Left ventricle myocardium inferior (tissue), 1 donor: ENCODE measurements at regions not wholly inside any gene's neighbourhood (a gene's known extent, or its start where the extent isn't known, plus 50 kb on each side); places are given as distances from the start of the nearest gene placed in this dataset.

Experiments used
- DNase-seq: peaks from one replicate; pipeline ENCODE4 v3.0.0-alpha.2; 2020
- H3K27ac ChIP-seq: fragments of 200-600 bp; replicated peaks from 2 replicates; pipeline ENCODE4 v1.8.0; 2021
- H3K27me3 ChIP-seq: fragments of 200-600 bp; 2 replicates; pipeline ENCODE4 v1.8.0; 2021; ENCODE audit warnings: low read depth
- H3K36me3 ChIP-seq: fragments of 200-600 bp; 2 replicates; pipeline ENCODE4 v1.8.0; 2021
- H3K4me1 ChIP-seq: fragments of 200-600 bp; 2 replicates; pipeline ENCODE4 v1.8.0; 2021
- H3K4me3 ChIP-seq: fragments of 200-600 bp; 2 replicates; pipeline ENCODE4 v1.8.0; 2021; ENCODE audit warnings: mild to moderate bottlenecking, moderate library complexity
- H3K9me3 ChIP-seq: fragments of 200-600 bp; replicated peaks from 2 replicates; pipeline ENCODE4 v1.8.0; 2021
- CTCF ChIP-seq: fragments of 200-600 bp; IDR thresholded peaks from 2 replicates; pipeline ENCODE4 v1.8.0; 2021; ENCODE audit warnings: antibody characterized with exemption, mild to moderate bottlenecking, borderline replicate concordance
- intact Hi-C: fragments of 100-400 bp; cut with micrococcal nuclease; formaldehyde crosslinking; loops from one replicate; pipeline ENCODE4 v1.11.0; 2022
- donor health status: DM: no; HTN: yes; CAD: no; lungs with severe emphysema.

GRCh38 chr14:66233591-66233990 is 252.6 kb upstream of the CCDC196 start:
- no peak for TF ChIP-seq CTCF
- Histone ChIP-seq H3K4me1 (no peaks in the 10 kb centered on the region), H3K36me3 (no peaks in the 10 kb centered on the region), H3K27ac (no peak overlapping the region), H3K9me3 (peaks cover 3% of the 10 kb centered on the region), H3K27me3 (peaks cover 37% of the 10 kb centered on the region), H3K4me3 (no peak overlapping the region)
- intact Hi-C loops = no loop called here
- no peak for DNase-seq

- no peak for DNase-seq
- Histone ChIP-seq H3K36me3 (no peaks in the 10 kb centered on the region), H3K27me3 (peaks cover 37% of the 10 kb centered on the region), H3K9me3 (no peaks in the 10 kb centered on the region), H3K4me1 (no peaks in the 10 kb centered on the region), H3K27ac (no peak overlapping the region), H3K4me3 (no peak overlapping the region)
- TF ChIP-seq CTCF = no peak
- intact Hi-C loops = no loop called here
Measured at GRCh38 chr14:66234411-66234810, 251.8 kb upstream of the CCDC196 start.

- intact Hi-C loops = no loop called here
- Histone ChIP-seq H3K4me3 (no peak overlapping the region), H3K9me3 (no peaks in the 10 kb centered on the region)
Measured at GRCh38 chr14:66237741-66238140, 248.4 kb upstream of the CCDC196 start.

GRCh38 chr14:66238969-66239368 is 247.2 kb upstream of the CCDC196 start:
- Histone ChIP-seq H3K4me3 (no peak overlapping the region), H3K9me3 (no peaks in the 10 kb centered on the region), H3K36me3 (no peaks in the 10 kb centered on the region), H3K4me1 (no peaks in the 10 kb centered on the region), H3K27ac (no peak overlapping the region), H3K27me3 (peaks cover 24% of the 10 kb centered on the region)
- no peak for DNase-seq
- intact Hi-C loops = no loop called here
- no peak for TF ChIP-seq CTCF

More at GRCh38 chr14:66237741-66238140, 248.4 kb upstream of the CCDC196 start:
- H3K27me3 ChIP-seq = peaks cover 33% of the 10 kb centered on the region
- no peak for DNase-seq
- no peak overlapping the region for H3K27ac ChIP-seq
- H3K4me1 ChIP-seq = no peaks in the 10 kb centered on the region
- no peaks in the 10 kb centered on the region for H3K36me3 ChIP-seq
- no peak for TF ChIP-seq CTCF

GRCh38 chr14:66239589-66239988 is 246.6 kb upstream of the CCDC196 start:
- no peaks in the 10 kb centered on the region for H3K36me3 ChIP-seq
- DNase-seq = no peak
- intact Hi-C loops = no loop called here

More at GRCh38 chr14:66239589-66239988, 246.6 kb upstream of the CCDC196 start:
- H3K9me3 ChIP-seq = no peaks in the 10 kb centered on the region
- peaks cover 18% of the 10 kb centered on the region for H3K27me3 ChIP-seq
- H3K27ac ChIP-seq = no peak overlapping the region
- H3K4me1 ChIP-seq = no peaks in the 10 kb centered on the region
- H3K4me3 ChIP-seq = no peak overlapping the region
- no peak for TF ChIP-seq CTCF
